WTC11 (cell line): ENCODE measurements at regions not wholly inside any gene's neighbourhood (a gene's known extent, or its start where the extent isn't known, plus 50 kb on each side); places are given as distances from the start of the nearest gene placed in this dataset.

Source experiments
- ATAC-seq: fragments of 200-7000 bp; cut with Tn5 transposase; 2 replicates; pipeline ENCODE4 v1.10.0; 2021; ENCODE audit warnings: mild to moderate bottlenecking, moderate library complexity
- CTCF ChIA-PET: fragments of 300-600 bp; sonication (Branson Sonifier 250); formaldehyde crosslinking; loops from one replicate; lab custom pipeline; 2021; ENCODE audit warnings: antibody characterized with exemption; lab: Charles Lee
- POLR2A ChIA-PET: fragments of 350-600 bp; sonication (Branson Sonifier 250); formaldehyde crosslinking; loops from one replicate; lab custom pipeline; 2021; ENCODE audit warnings: antibody characterized with exemption; lab: Charles Lee
- DNase-seq: peaks from one replicate; pipeline ENCODE4 v3.0.0; 2021; ENCODE audit warnings: low spot score
- H3K27ac Mint-ChIP-seq: 2 replicates; pipeline ENCODE4 v1.8.0; 2021; ENCODE audit warnings: mixed read lengths
- H3K27me3 Mint-ChIP-seq: 2 replicates; pipeline ENCODE4 v1.8.0; 2021; ENCODE audit warnings: low read depth, mild to moderate bottlenecking, moderate library complexity, mixed read lengths
- H3K36me3 Mint-ChIP-seq: 2 replicates; pipeline ENCODE4 v1.8.0; 2021; ENCODE audit warnings: mixed read lengths
- H3K4me1 Mint-ChIP-seq: 2 replicates; pipeline ENCODE4 v1.8.0; 2022; ENCODE audit warnings: mixed read lengths
- H3K4me3 Mint-ChIP-seq: 2 replicates; pipeline ENCODE4 v1.8.0; 2021; ENCODE audit warnings: mild to moderate bottlenecking, moderate library complexity, mixed read lengths
- H3K9me3 Mint-ChIP-seq: 2 replicates; pipeline ENCODE4 v1.8.0; 2021; ENCODE audit warnings: mixed read lengths
- ELF4 ChIP-seq: sonication (generic); formaldehyde crosslinking; IDR thresholded peaks from 2 replicates; pipeline ENCODE4 v1.8.1; 2022; ENCODE audit warnings: low read depth, mild to moderate bottlenecking, moderate library complexity, missing genetic modification reagents
- FOXP1 ChIP-seq: sonication (generic); formaldehyde crosslinking; IDR thresholded peaks from 2 replicates; pipeline ENCODE4 v1.8.0; 2022; ENCODE audit warnings: missing genetic modification reagents, mild to moderate bottlenecking, moderate library complexity, borderline replicate concordance
- GTF2I ChIP-seq: fragments of 250-450 bp; sonication (Bioruptor Pico); conservative IDR thresholded peaks from 2 replicates; pipeline ENCODE4 v1.4.0; 2021; ENCODE audit warnings: mild to moderate bottlenecking
- HMGA2 ChIP-seq: fragments of 250-450 bp; sonication (Bioruptor Pico); IDR thresholded peaks from 2 replicates; pipeline ENCODE4 v1.4.0; 2021; ENCODE audit warnings: mild to moderate bottlenecking, moderate library complexity
- NFATC4 ChIP-seq: fragments of 250-450 bp; sonication (Bioruptor Pico); IDR thresholded peaks from 2 replicates; pipeline ENCODE4 v1.9.0; 2021; ENCODE audit warnings: mild to moderate bottlenecking
- NFE2L1 ChIP-seq: sonication (generic); formaldehyde crosslinking; IDR thresholded peaks from 2 replicates; pipeline ENCODE4 v1.8.1; 2023; ENCODE audit warnings: missing genetic modification reagents
- NR3C1 ChIP-seq: sonication (generic); formaldehyde crosslinking; conservative IDR thresholded peaks from 2 replicates; pipeline ENCODE4 v1.8.1; 2023; ENCODE audit warnings: low read depth, mild to moderate bottlenecking, missing genetic modification reagents
- RORB ChIP-seq: fragments of 250-450 bp; sonication (Bioruptor Pico); IDR thresholded peaks from 2 replicates; pipeline ENCODE4 v1.9.0; 2021; ENCODE audit warnings: mild to moderate bottlenecking
- TCF7 ChIP-seq: sonication (generic); formaldehyde crosslinking; IDR thresholded peaks from 2 replicates; pipeline ENCODE4 v1.8.0; 2022; ENCODE audit warnings: mild to moderate bottlenecking, low read depth, missing genetic modification reagents, moderate library complexity
- ZNF396 ChIP-seq: fragments of 250-450 bp; sonication (Bioruptor Pico); IDR thresholded peaks from 2 replicates; pipeline ENCODE4 v1.8.0; 2021; ENCODE audit warnings: mild to moderate bottlenecking, moderate library complexity, borderline replicate concordance
- TF ChIP-seq, protein P1 (sequence below): fragments of 200-600 bp; IDR thresholded peaks from 2 replicates; pipeline ENCODE4 v1.8.0; 2022; ENCODE audit warnings: antibody characterized with exemption
- TF ChIP-seq, protein P2 (sequence below): sonication (generic); formaldehyde crosslinking; IDR thresholded peaks from 2 replicates; pipeline ENCODE4 v1.8.1; 2022; ENCODE audit warnings: low read depth, missing genetic modification reagents, borderline replicate concordance
- TF ChIP-seq, protein P3 (sequence below): sonication (generic); formaldehyde crosslinking; IDR thresholded peaks from 2 replicates; pipeline ENCODE4 v1.8.0; 2023; ENCODE audit warnings: missing genetic modification reagents
- TF ChIP-seq, protein P4 (sequence below): sonication (generic); formaldehyde crosslinking; IDR thresholded peaks from 2 replicates; pipeline ENCODE4 v1.8.1; 2023; ENCODE audit warnings: mild to moderate bottlenecking, missing genetic modification reagents, borderline replicate concordance
- TF ChIP-seq, protein P5 (sequence below): fragments of 250-450 bp; sonication (Bioruptor Pico); conservative IDR thresholded peaks from 2 replicates; pipeline ENCODE4 v1.9.0; 2021; ENCODE audit warnings: mild to moderate bottlenecking
- TF ChIP-seq, protein P6 (sequence below): sonication (generic); formaldehyde crosslinking; conservative IDR thresholded peaks from 2 replicates; pipeline ENCODE4 v1.8.1; 2023; ENCODE audit warnings: mild to moderate bottlenecking, low read depth, missing genetic modification reagents, moderate library complexity
- TF ChIP-seq, protein P7 (sequence below): fragments of 250-450 bp; sonication (Bioruptor Pico); IDR thresholded peaks from 2 replicates; pipeline ENCODE4 v2.1.2; 2022; ENCODE audit warnings: mild to moderate bottlenecking, moderate library complexity
- TF ChIP-seq, protein P8 (sequence below): sonication (generic); formaldehyde crosslinking; IDR thresholded peaks from 2 replicates; pipeline ENCODE4 v1.8.1; 2023; ENCODE audit warnings: mild to moderate bottlenecking, moderate library complexity, missing genetic modification reagents

DNA sequence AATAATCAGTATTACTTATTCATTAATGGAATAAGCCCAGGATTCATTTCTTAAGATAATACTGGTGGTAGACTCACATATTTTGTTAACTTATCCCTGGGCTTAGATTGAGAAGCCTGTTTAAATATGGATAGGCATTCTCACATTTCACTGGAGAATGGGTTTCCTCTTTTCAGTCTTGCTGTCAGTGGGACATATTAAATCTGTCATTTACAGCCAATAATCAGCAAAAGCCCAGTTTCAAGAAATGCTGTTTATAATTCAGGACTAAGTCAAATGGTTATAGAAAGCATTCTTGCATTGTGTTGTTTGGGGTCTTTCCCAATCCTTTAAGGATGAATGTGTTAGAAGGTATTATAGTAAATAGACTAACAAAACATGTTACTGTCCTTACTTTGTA lies 143.7 kb upstream of the NAALADL2 start:
- ChIA-PET POLR2A (no interaction called here), CTCF (no interaction called here)
- no peak overlapping the region for H3K27ac Mint-ChIP-seq
- no peaks in the 10 kb centered on the region for H3K27me3 Mint-ChIP-seq
- H3K4me1 Mint-ChIP-seq, result no peaks in the 10 kb centered on the region
- no peak for ATAC-seq
- peaks cover 9% of the 10 kb centered on the region for H3K9me3 Mint-ChIP-seq
- no peak overlapping the region for H3K4me3 Mint-ChIP-seq
- no peak for DNase-seq
- TF ChIP-seq, protein P1, sequence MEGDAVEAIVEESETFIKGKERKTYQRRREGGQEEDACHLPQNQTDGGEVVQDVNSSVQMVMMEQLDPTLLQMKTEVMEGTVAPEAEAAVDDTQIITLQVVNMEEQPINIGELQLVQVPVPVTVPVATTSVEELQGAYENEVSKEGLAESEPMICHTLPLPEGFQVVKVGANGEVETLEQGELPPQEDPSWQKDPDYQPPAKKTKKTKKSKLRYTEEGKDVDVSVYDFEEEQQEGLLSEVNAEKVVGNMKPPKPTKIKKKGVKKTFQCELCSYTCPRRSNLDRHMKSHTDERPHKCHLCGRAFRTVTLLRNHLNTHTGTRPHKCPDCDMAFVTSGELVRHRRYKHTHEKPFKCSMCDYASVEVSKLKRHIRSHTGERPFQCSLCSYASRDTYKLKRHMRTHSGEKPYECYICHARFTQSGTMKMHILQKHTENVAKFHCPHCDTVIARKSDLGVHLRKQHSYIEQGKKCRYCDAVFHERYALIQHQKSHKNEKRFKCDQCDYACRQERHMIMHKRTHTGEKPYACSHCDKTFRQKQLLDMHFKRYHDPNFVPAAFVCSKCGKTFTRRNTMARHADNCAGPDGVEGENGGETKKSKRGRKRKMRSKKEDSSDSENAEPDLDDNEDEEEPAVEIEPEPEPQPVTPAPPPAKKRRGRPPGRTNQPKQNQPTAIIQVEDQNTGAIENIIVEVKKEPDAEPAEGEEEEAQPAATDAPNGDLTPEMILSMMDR, result no peak
- TF ChIP-seq, protein P2, sequence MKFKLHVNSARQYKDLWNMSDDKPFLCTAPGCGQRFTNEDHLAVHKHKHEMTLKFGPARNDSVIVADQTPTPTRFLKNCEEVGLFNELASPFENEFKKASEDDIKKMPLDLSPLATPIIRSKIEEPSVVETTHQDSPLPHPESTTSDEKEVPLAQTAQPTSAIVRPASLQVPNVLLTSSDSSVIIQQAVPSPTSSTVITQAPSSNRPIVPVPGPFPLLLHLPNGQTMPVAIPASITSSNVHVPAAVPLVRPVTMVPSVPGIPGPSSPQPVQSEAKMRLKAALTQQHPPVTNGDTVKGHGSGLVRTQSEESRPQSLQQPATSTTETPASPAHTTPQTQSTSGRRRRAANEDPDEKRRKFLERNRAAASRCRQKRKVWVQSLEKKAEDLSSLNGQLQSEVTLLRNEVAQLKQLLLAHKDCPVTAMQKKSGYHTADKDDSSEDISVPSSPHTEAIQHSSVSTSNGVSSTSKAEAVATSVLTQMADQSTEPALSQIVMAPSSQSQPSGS (CRISPR knock-in tag), result no peak
- no peak for TF ChIP-seq GTF2I (CRISPR knock-in tag)
- no peak for TF ChIP-seq FOXP1 (CRISPR knock-in tag)
- no peak for TF ChIP-seq RORB
- TF ChIP-seq ELF4 (CRISPR knock-in tag), result no peak
- TF ChIP-seq, protein P3, sequence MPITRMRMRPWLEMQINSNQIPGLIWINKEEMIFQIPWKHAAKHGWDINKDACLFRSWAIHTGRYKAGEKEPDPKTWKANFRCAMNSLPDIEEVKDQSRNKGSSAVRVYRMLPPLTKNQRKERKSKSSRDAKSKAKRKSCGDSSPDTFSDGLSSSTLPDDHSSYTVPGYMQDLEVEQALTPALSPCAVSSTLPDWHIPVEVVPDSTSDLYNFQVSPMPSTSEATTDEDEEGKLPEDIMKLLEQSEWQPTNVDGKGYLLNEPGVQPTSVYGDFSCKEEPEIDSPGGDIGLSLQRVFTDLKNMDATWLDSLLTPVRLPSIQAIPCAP (CRISPR knock-in tag), result no peak
- TF ChIP-seq, protein P4, sequence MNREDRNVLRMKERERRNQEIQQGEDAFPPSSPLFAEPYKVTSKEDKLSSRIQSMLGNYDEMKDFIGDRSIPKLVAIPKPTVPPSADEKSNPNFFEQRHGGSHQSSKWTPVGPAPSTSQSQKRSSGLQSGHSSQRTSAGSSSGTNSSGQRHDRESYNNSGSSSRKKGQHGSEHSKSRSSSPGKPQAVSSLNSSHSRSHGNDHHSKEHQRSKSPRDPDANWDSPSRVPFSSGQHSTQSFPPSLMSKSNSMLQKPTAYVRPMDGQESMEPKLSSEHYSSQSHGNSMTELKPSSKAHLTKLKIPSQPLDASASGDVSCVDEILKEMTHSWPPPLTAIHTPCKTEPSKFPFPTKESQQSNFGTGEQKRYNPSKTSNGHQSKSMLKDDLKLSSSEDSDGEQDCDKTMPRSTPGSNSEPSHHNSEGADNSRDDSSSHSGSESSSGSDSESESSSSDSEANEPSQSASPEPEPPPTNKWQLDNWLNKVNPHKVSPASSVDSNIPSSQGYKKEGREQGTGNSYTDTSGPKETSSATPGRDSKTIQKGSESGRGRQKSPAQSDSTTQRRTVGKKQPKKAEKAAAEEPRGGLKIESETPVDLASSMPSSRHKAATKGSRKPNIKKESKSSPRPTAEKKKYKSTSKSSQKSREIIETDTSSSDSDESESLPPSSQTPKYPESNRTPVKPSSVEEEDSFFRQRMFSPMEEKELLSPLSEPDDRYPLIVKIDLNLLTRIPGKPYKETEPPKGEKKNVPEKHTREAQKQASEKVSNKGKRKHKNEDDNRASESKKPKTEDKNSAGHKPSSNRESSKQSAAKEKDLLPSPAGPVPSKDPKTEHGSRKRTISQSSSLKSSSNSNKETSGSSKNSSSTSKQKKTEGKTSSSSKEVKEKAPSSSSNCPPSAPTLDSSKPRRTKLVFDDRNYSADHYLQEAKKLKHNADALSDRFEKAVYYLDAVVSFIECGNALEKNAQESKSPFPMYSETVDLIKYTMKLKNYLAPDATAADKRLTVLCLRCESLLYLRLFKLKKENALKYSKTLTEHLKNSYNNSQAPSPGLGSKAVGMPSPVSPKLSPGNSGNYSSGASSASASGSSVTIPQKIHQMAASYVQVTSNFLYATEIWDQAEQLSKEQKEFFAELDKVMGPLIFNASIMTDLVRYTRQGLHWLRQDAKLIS (CRISPR knock-in tag), result no peak
- no peak for TF ChIP-seq ZNF396 (CRISPR knock-in tag)
- TF ChIP-seq, protein P5, sequence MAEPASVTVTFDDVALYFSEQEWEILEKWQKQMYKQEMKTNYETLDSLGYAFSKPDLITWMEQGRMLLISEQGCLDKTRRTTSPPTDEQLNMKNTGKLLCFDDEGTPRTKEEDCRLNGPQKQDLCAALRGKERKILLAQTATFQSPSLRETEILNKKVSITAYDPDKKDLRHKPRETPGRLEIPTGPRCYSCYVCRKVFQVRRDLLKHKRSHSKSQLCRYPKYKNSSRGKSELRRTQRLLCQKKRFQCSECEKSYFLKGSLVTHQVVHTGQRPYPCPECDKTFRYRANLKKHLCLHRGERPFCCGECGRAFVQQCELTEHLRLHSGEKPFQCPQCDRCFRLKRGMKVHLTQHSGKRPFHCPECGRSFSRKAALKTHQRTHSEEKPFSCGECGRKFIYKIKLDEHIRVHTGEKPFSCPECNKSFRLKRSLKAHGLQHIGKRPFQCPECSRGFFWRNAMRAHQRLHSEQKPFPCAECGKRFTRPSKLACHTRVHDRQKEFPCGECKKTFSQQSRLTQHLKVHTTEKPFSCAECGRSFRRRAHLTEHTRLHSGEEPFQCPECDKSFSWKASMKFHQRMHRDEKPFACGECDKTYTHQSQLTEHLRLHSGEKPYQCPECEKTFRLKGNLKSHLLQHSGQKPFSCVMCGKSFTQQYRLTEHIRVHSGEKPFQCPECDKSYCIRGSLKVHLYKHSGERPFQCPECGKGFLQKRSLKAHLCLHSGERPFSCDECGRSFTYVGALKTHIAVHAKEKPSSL (CRISPR knock-in tag), result no peak
- TF ChIP-seq, protein P6, sequence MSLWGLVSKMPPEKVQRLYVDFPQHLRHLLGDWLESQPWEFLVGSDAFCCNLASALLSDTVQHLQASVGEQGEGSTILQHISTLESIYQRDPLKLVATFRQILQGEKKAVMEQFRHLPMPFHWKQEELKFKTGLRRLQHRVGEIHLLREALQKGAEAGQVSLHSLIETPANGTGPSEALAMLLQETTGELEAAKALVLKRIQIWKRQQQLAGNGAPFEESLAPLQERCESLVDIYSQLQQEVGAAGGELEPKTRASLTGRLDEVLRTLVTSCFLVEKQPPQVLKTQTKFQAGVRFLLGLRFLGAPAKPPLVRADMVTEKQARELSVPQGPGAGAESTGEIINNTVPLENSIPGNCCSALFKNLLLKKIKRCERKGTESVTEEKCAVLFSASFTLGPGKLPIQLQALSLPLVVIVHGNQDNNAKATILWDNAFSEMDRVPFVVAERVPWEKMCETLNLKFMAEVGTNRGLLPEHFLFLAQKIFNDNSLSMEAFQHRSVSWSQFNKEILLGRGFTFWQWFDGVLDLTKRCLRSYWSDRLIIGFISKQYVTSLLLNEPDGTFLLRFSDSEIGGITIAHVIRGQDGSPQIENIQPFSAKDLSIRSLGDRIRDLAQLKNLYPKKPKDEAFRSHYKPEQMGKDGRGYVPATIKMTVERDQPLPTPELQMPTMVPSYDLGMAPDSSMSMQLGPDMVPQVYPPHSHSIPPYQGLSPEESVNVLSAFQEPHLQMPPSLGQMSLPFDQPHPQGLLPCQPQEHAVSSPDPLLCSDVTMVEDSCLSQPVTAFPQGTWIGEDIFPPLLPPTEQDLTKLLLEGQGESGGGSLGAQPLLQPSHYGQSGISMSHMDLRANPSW (CRISPR knock-in tag), result no peak
- TF ChIP-seq HMGA2 (CRISPR knock-in tag), result no peak
- no peak for TF ChIP-seq TCF7 (CRISPR knock-in tag)
- no peak for TF ChIP-seq NFE2L1 (CRISPR knock-in tag)
- no peak for TF ChIP-seq NFATC4 (CRISPR knock-in tag)
- TF ChIP-seq, protein P7, sequence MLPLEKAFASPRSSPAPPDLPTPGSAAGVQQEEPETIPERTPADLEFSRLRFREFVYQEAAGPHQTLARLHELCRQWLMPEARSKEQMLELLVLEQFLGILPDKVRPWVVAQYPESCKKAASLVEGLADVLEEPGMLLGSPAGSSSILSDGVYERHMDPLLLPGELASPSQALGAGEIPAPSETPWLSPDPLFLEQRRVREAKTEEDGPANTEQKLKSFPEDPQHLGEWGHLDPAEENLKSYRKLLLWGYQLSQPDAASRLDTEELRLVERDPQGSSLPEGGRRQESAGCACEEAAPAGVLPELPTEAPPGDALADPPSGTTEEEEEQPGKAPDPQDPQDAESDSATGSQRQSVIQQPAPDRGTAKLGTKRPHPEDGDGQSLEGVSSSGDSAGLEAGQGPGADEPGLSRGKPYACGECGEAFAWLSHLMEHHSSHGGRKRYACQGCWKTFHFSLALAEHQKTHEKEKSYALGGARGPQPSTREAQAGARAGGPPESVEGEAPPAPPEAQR, result no peak
- TF ChIP-seq NR3C1 (CRISPR knock-in tag), result no peak
- TF ChIP-seq, protein P8, sequence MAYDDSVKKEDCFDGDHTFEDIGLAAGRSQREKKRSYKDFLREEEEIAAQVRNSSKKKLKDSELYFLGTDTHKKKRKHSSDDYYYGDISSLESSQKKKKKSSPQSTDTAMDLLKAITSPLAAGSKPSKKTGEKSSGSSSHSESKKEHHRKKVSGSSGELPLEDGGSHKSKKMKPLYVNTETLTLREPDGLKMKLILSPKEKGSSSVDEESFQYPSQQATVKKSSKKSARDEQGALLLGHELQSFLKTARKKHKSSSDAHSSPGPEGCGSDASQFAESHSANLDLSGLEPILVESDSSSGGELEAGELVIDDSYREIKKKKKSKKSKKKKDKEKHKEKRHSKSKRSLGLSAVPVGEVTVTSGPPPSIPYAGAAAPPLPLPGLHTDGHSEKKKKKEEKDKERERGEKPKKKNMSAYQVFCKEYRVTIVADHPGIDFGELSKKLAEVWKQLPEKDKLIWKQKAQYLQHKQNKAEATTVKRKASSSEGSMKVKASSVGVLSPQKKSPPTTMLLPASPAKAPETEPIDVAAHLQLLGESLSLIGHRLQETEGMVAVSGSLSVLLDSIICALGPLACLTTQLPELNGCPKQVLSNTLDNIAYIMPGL (CRISPR knock-in tag), result no peak
- peaks cover 9% of the 10 kb centered on the region for H3K36me3 Mint-ChIP-seq
